SKM-1 (cell line): ENCODE measurements at regions not wholly inside any gene's neighbourhood (a gene's known extent, or its start where the extent isn't known, plus 50 kb on each side); places are given as distances from the start of the nearest gene placed in this dataset.
A peak's percentile ranks its signal among the peaks of the same experiment; 100 is the strongest.

Experiments
- DNase-seq: peaks from one replicate; lab custom pipeline; 2025; ENCODE audit not compliant: unreplicated experiment; lab: John Stamatoyannopoulos, UW

- DNase-seq = no peak
Observed at GRCh38 chr6:98107801-98108200, 726.6 kb upstream of the POU3F2 start.

GRCh38 chr6:98116455-98116854, 717.9 kb upstream of the POU3F2 start:
- no peak for DNase-seq

GRCh38 chr6:98117068-98117467, 717.3 kb upstream of the POU3F2 start:
- DNase-seq = no peak

GRCh38 chr6:98118397-98119045, 715.9 kb upstream of the POU3F2 start:
- no peak for DNase-seq

- DNase-seq = no peak
Observed at GRCh38 chr6:98124171-98124570, 710.2 kb upstream of the POU3F2 start.

- DNase-seq = no peak
Observed at GRCh38 chr6:98131290-98131990, 702.9 kb upstream of the POU3F2 start.

- no peak for DNase-seq
Observed at GRCh38 chr6:98136333-98136732, 698.0 kb upstream of the POU3F2 start.

- no peak for DNase-seq
Observed at GRCh38 chr6:98137391-98137790, 697.0 kb upstream of the POU3F2 start.

- DNase-seq = no peak
Observed at GRCh38 chr6:98142839-98143238, 691.5 kb upstream of the POU3F2 start.

GRCh38 chr6:98146656-98147055, 687.7 kb upstream of the POU3F2 start:
- DNase-seq = no peak

- no peak for DNase-seq
Observed at GRCh38 chr6:98156580-98156979, 677.8 kb upstream of the POU3F2 start.

- DNase-seq = no peak
Observed at GRCh38 chr6:98179606-98180005, 654.8 kb upstream of the POU3F2 start.

- no peak for DNase-seq
Observed at GRCh38 chr6:98200084-98200483, 634.3 kb upstream of the POU3F2 start.

- no peak for DNase-seq
Observed at GRCh38 chr6:98203170-98203806, 631.1 kb upstream of the POU3F2 start.

GRCh38 chr6:98212468-98212867, 621.9 kb upstream of the POU3F2 start:
- DNase-seq = no peak

- no peak for DNase-seq
Observed at GRCh38 chr6:98215531-98215930, 618.8 kb upstream of the POU3F2 start.

- DNase-seq = no peak
Observed at GRCh38 chr6:98230250-98230649, 604.1 kb upstream of the POU3F2 start.

GRCh38 chr6:98239057-98239456, 595.3 kb upstream of the POU3F2 start:
- DNase-seq = no peak

- DNase-seq = peak; percentile 22
Observed at GRCh38 chr6:98241630-98242029, 592.7 kb upstream of the POU3F2 start.

- no peak for DNase-seq
Observed at GRCh38 chr6:98254624-98255023, 579.8 kb upstream of the POU3F2 start.

GRCh38 chr6:98260382-98260781, 574.0 kb upstream of the POU3F2 start:
- DNase-seq = no peak

- DNase-seq = no peak
Observed at GRCh38 chr6:98272060-98272459, 562.3 kb upstream of the POU3F2 start.
